WTC11 (cell line): ENCODE measurements at regions not wholly inside any gene's neighbourhood (a gene's known extent, or its start where the extent isn't known, plus 50 kb on each side); places are given as distances from the start of the nearest gene placed in this dataset.

Experiments
- ATAC-seq: fragments of 200-7000 bp; cut with Tn5 transposase; 2 replicates; pipeline ENCODE4 v1.10.0; 2021; ENCODE audit warnings: mild to moderate bottlenecking, moderate library complexity
- CTCF ChIA-PET: fragments of 300-600 bp; sonication (Branson Sonifier 250); formaldehyde crosslinking; loops from one replicate; lab custom pipeline; 2021; ENCODE audit warnings: antibody characterized with exemption; lab: Charles Lee
- POLR2A ChIA-PET: fragments of 350-600 bp; sonication (Branson Sonifier 250); formaldehyde crosslinking; loops from one replicate; lab custom pipeline; 2021; ENCODE audit warnings: antibody characterized with exemption; lab: Charles Lee
- DNase-seq: peaks from one replicate; pipeline ENCODE4 v3.0.0; 2021; ENCODE audit warnings: low spot score
- H3K27ac Mint-ChIP-seq: 2 replicates; pipeline ENCODE4 v1.8.0; 2021; ENCODE audit warnings: mixed read lengths
- H3K27me3 Mint-ChIP-seq: 2 replicates; pipeline ENCODE4 v1.8.0; 2021; ENCODE audit warnings: low read depth, mild to moderate bottlenecking, moderate library complexity, mixed read lengths
- H3K36me3 Mint-ChIP-seq: 2 replicates; pipeline ENCODE4 v1.8.0; 2021; ENCODE audit warnings: mixed read lengths
- H3K4me1 Mint-ChIP-seq: 2 replicates; pipeline ENCODE4 v1.8.0; 2022; ENCODE audit warnings: mixed read lengths
- H3K4me3 Mint-ChIP-seq: 2 replicates; pipeline ENCODE4 v1.8.0; 2021; ENCODE audit warnings: mild to moderate bottlenecking, moderate library complexity, mixed read lengths
- H3K9me3 Mint-ChIP-seq: 2 replicates; pipeline ENCODE4 v1.8.0; 2021; ENCODE audit warnings: mixed read lengths
- EMX1 ChIP-seq: fragments of 250-450 bp; sonication (Bioruptor Pico); IDR thresholded peaks from 2 replicates; pipeline ENCODE4 v1.8.0; 2021; ENCODE audit warnings: mild to moderate bottlenecking
- ESRRA ChIP-seq: sonication (generic); formaldehyde crosslinking; IDR thresholded peaks from 2 replicates; pipeline ENCODE4 v1.8.1; 2022; ENCODE audit warnings: mild to moderate bottlenecking, missing genetic modification reagents, borderline replicate concordance
- ETV6 ChIP-seq: sonication (generic); formaldehyde crosslinking; IDR thresholded peaks from 2 replicates; pipeline ENCODE4 v1.8.1; 2022; ENCODE audit warnings: mild to moderate bottlenecking, missing genetic modification reagents
- FOXJ3 ChIP-seq: sonication (generic); formaldehyde crosslinking; IDR thresholded peaks from 2 replicates; pipeline ENCODE4 v1.9.0; 2021; ENCODE audit warnings: missing genetic modification reagents, mild to moderate bottlenecking, borderline replicate concordance
- RORB ChIP-seq: fragments of 250-450 bp; sonication (Bioruptor Pico); IDR thresholded peaks from 2 replicates; pipeline ENCODE4 v1.9.0; 2021; ENCODE audit warnings: mild to moderate bottlenecking
- SMAD4 ChIP-seq: sonication (generic); formaldehyde crosslinking; IDR thresholded peaks from 2 replicates; pipeline ENCODE4 v1.8.0; 2022; ENCODE audit warnings: mild to moderate bottlenecking, missing genetic modification reagents
- SOX15 ChIP-seq: fragments of 250-450 bp; sonication (Bioruptor Pico); IDR thresholded peaks from 2 replicates; pipeline ENCODE4 v1.9.0; 2021; ENCODE audit warnings: mild to moderate bottlenecking
- TEAD4 ChIP-seq: sonication (generic); formaldehyde crosslinking; IDR thresholded peaks from 2 replicates; pipeline ENCODE4 v1.8.0; 2022; ENCODE audit warnings: mild to moderate bottlenecking, missing genetic modification reagents
- ZNF219 ChIP-seq: sonication (generic); formaldehyde crosslinking; IDR thresholded peaks from 2 replicates; pipeline ENCODE4 v1.8.0; 2023; ENCODE audit warnings: missing genetic modification reagents, mild to moderate bottlenecking, borderline replicate concordance
- ZNF671 ChIP-seq: fragments of 250-450 bp; sonication (Bioruptor Pico); IDR thresholded peaks from 2 replicates; pipeline ENCODE4 v1.8.0; 2021; ENCODE audit warnings: mild to moderate bottlenecking
- TF ChIP-seq, protein P1 (sequence below): sonication (generic); formaldehyde crosslinking; IDR thresholded peaks from 2 replicates; pipeline ENCODE4 v1.8.0; 2023; ENCODE audit warnings: missing genetic modification reagents, mild to moderate bottlenecking, borderline replicate concordance
- TF ChIP-seq, protein P2 (sequence below): sonication (generic); formaldehyde crosslinking; IDR thresholded peaks from 2 replicates; pipeline ENCODE4 v1.8.0; 2022; ENCODE audit warnings: mild to moderate bottlenecking, missing genetic modification reagents
- TF ChIP-seq, protein P3 (sequence below): sonication (generic); formaldehyde crosslinking; IDR thresholded peaks from 2 replicates; pipeline ENCODE4 v1.8.1; 2023; ENCODE audit warnings: mild to moderate bottlenecking, missing genetic modification reagents
- TF ChIP-seq, protein P4 (sequence below): sonication (generic); formaldehyde crosslinking; IDR thresholded peaks from 2 replicates; pipeline ENCODE4 v1.8.1; 2022; ENCODE audit warnings: low read depth, mild to moderate bottlenecking, moderate library complexity, missing genetic modification reagents, borderline replicate concordance
- TF ChIP-seq, protein P5 (sequence below): fragments of 250-450 bp; sonication (Bioruptor Pico); IDR thresholded peaks from 2 replicates; pipeline ENCODE4 v1.8.0; 2021; ENCODE audit warnings: mild to moderate bottlenecking
- TF ChIP-seq, protein P6 (sequence below): sonication (generic); formaldehyde crosslinking; IDR thresholded peaks from 2 replicates; pipeline ENCODE4 v1.8.1; 2022; ENCODE audit warnings: mild to moderate bottlenecking, missing genetic modification reagents, moderate library complexity, borderline replicate concordance
- TF ChIP-seq, protein P7 (sequence below): fragments of 250-450 bp; sonication (Bioruptor Pico); IDR thresholded peaks from 2 replicates; pipeline ENCODE4 v1.9.0; 2021; ENCODE audit warnings: mild to moderate bottlenecking

DNA sequence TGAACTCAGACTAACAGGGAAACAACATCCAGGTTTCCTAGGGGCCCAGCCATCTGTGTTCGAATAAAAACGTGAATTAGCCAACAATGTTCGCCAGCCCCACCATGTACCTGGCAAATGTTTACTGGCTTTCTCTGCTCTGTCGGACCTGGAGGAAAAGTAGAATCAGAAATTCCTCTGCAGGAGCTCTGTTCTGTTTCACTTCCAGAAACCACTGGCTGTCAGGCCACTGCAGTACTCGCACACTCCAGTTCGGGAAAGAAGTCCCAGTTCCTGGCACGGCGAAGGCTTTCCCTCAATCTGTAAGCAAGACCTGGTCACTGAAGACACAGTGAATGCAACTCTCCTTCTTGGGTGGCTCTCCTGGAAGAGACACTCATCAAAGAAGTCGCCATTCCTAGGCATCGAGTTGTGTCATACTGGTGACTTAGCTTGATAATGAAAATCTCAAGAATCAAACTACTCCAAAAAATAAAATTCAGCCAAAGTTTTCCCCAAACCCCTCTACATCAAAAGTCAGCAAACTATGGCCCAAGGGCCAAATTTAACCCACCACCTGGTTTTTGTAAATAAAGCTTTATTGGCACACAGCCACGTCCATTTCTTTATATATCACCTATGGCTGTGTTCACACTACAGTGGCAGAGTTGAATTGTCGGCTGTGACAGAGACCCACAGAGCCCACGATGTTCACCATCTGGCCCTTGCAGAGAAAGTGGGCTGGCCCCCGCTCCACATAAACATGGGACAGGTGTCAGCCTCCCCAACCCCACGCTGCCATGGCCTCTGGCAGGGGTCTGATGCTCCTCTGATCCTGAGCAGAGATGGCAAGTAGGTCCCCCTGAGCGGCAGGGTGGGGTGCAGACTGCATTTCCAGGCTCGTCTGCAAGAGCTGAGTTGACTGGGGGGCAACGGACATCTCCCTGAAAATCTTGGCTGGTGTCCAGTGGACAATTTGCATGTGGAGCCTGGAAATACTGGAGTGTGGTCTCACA is 189.2 kb upstream of the DIO3 start:
- Mint-ChIP-seq H3K9me3 (no peaks in the 10 kb centered on the region), H3K36me3 (no peaks in the 10 kb centered on the region), H3K27me3 (no peaks in the 10 kb centered on the region), H3K27ac (no peak overlapping the region), H3K4me3 (no peak overlapping the region), H3K4me1 (peaks cover 10% of the 10 kb centered on the region)
- ChIA-PET POLR2A (no interaction called here), CTCF (no interaction called here)
- TF ChIP-seq RORB (CRISPR knock-in tag) (no peak), TEAD4 (CRISPR knock-in tag) (no peak), ZNF219 (CRISPR knock-in tag) (no peak), EMX1 (CRISPR knock-in tag) (no peak), SMAD4 (CRISPR knock-in tag) (no peak), ETV6 (CRISPR knock-in tag) (no peak)
- TF ChIP-seq, protein P1, sequence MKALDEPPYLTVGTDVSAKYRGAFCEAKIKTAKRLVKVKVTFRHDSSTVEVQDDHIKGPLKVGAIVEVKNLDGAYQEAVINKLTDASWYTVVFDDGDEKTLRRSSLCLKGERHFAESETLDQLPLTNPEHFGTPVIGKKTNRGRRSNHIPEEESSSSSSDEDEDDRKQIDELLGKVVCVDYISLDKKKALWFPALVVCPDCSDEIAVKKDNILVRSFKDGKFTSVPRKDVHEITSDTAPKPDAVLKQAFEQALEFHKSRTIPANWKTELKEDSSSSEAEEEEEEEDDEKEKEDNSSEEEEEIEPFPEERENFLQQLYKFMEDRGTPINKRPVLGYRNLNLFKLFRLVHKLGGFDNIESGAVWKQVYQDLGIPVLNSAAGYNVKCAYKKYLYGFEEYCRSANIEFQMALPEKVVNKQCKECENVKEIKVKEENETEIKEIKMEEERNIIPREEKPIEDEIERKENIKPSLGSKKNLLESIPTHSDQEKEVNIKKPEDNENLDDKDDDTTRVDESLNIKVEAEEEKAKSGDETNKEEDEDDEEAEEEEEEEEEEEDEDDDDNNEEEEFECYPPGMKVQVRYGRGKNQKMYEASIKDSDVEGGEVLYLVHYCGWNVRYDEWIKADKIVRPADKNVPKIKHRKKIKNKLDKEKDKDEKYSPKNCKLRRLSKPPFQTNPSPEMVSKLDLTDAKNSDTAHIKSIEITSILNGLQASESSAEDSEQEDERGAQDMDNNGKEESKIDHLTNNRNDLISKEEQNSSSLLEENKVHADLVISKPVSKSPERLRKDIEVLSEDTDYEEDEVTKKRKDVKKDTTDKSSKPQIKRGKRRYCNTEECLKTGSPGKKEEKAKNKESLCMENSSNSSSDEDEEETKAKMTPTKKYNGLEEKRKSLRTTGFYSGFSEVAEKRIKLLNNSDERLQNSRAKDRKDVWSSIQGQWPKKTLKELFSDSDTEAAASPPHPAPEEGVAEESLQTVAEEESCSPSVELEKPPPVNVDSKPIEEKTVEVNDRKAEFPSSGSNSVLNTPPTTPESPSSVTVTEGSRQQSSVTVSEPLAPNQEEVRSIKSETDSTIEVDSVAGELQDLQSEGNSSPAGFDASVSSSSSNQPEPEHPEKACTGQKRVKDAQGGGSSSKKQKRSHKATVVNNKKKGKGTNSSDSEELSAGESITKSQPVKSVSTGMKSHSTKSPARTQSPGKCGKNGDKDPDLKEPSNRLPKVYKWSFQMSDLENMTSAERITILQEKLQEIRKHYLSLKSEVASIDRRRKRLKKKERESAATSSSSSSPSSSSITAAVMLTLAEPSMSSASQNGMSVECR, result no peak
- TF ChIP-seq, protein P2, sequence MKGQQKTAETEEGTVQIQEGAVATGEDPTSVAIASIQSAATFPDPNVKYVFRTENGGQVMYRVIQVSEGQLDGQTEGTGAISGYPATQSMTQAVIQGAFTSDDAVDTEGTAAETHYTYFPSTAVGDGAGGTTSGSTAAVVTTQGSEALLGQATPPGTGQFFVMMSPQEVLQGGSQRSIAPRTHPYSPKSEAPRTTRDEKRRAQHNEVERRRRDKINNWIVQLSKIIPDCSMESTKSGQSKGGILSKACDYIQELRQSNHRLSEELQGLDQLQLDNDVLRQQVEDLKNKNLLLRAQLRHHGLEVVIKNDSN (CRISPR knock-in tag), result no peak
- TF ChIP-seq, protein P3, sequence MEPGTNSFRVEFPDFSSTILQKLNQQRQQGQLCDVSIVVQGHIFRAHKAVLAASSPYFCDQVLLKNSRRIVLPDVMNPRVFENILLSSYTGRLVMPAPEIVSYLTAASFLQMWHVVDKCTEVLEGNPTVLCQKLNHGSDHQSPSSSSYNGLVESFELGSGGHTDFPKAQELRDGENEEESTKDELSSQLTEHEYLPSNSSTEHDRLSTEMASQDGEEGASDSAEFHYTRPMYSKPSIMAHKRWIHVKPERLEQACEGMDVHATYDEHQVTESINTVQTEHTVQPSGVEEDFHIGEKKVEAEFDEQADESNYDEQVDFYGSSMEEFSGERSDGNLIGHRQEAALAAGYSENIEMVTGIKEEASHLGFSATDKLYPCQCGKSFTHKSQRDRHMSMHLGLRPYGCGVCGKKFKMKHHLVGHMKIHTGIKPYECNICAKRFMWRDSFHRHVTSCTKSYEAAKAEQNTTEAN, result no peak
- DNase-seq (no peak), ATAC-seq (no peak)

DNA sequence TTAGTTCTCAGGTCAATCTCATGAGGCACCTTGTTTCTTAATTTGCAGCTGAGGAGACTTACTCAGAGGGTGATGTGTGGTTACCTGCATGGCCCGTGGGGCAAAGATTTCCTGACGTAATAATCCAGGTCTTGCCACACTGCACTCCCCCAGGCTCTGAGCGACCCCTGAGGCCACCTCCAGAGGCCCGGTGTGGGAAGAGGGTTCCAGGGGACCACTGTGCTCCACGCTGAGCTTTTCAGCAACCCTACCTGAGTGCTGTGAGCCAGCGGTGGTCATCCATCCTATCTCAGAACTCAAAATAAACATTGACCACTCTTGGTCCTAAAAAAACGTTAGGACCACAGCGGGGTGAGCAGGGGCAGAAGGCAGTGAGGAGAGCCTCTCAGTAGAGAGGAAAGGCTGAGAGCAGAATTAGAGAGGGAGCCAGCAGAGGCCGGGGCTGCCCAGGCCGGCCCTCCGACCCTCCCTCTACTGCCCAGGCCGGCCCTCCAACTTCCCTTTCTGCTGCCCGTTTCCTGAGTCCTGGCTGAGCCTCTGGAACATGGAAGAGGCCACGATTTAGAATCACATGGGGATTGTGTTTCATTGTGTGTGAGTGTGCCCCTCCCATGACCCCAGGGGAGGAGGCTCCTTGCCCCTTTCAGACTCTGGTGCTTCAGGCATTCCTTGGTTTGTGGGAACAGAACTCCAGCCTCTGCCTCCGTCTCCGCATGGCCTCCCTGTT is 188.2 kb upstream of the DIO3 start:
- Mint-ChIP-seq H3K36me3 (no peaks in the 10 kb centered on the region), H3K27me3 (no peaks in the 10 kb centered on the region), H3K27ac (no peak overlapping the region), H3K9me3 (no peaks in the 10 kb centered on the region), H3K4me1 (peaks cover 2% of the 10 kb centered on the region), H3K4me3 (no peak overlapping the region)
- ATAC-seq, result no peak
- no peak for TF ChIP-seq SOX15 (CRISPR knock-in tag)
- TF ChIP-seq FOXJ3, result no peak
- CTCF ChIA-PET, result no interaction called here
- DNase-seq, result no peak
- POLR2A ChIA-PET, result no interaction called here

DNA sequence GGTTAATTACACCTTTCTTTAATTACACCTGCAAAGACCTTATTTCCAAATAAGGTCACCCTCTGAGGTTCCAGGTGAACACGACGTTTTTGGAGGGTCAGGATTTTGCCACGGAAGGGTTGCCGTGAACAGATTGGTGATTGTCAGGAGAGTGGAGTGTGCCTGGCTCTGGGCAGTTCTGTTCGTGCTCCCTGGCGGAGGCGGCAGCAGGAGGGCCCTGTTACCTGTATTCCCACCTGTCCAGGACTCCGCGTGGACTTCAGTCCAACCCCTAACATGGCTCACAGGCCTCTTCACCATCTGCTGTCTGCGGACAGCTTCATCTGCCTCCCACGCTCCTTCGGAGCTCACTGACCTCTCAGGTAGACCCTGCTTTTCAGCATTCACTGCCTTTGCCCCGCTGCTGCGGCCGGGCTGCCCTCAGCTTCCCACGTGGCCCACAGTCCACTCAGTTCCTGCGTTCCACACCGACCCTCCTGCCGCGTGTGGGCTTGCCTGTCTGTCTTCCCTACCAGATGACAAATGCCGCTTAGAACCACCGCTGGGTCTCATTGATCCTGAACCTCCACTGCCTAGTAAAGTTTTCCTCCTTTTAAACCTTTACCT is 187.5 kb upstream of the DIO3 start:
- ChIA-PET CTCF (no interaction called here), POLR2A (no interaction called here)
- no peaks in the 10 kb centered on the region for H3K4me1 Mint-ChIP-seq
- no peak overlapping the region for H3K4me3 Mint-ChIP-seq
- H3K36me3 Mint-ChIP-seq, result no peaks in the 10 kb centered on the region
- no peaks in the 10 kb centered on the region for H3K9me3 Mint-ChIP-seq
- ATAC-seq (no peak), DNase-seq (no peak)
- H3K27ac Mint-ChIP-seq, result no peak overlapping the region
- H3K27me3 Mint-ChIP-seq, result no peaks in the 10 kb centered on the region
- TF ChIP-seq RORB (CRISPR knock-in tag) (no peak), ESRRA (CRISPR knock-in tag) (no peak), ZNF671 (no peak)
- TF ChIP-seq, protein P4, sequence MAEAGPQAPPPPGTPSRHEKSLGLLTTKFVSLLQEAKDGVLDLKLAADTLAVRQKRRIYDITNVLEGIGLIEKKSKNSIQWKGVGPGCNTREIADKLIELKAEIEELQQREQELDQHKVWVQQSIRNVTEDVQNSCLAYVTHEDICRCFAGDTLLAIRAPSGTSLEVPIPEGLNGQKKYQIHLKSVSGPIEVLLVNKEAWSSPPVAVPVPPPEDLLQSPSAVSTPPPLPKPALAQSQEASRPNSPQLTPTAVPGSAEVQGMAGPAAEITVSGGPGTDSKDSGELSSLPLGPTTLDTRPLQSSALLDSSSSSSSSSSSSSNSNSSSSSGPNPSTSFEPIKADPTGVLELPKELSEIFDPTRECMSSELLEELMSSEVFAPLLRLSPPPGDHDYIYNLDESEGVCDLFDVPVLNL (CRISPR knock-in tag), result no peak
- TF ChIP-seq, protein P5, sequence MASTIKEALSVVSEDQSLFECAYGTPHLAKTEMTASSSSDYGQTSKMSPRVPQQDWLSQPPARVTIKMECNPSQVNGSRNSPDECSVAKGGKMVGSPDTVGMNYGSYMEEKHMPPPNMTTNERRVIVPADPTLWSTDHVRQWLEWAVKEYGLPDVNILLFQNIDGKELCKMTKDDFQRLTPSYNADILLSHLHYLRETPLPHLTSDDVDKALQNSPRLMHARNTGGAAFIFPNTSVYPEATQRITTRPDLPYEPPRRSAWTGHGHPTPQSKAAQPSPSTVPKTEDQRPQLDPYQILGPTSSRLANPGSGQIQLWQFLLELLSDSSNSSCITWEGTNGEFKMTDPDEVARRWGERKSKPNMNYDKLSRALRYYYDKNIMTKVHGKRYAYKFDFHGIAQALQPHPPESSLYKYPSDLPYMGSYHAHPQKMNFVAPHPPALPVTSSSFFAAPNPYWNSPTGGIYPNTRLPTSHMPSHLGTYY (CRISPR knock-in tag), result no peak
- TF ChIP-seq, protein P3, result no peak
- TF ChIP-seq, protein P6, sequence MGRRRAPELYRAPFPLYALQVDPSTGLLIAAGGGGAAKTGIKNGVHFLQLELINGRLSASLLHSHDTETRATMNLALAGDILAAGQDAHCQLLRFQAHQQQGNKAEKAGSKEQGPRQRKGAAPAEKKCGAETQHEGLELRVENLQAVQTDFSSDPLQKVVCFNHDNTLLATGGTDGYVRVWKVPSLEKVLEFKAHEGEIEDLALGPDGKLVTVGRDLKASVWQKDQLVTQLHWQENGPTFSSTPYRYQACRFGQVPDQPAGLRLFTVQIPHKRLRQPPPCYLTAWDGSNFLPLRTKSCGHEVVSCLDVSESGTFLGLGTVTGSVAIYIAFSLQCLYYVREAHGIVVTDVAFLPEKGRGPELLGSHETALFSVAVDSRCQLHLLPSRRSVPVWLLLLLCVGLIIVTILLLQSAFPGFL (CRISPR knock-in tag), result no peak
- TF ChIP-seq, protein P7, sequence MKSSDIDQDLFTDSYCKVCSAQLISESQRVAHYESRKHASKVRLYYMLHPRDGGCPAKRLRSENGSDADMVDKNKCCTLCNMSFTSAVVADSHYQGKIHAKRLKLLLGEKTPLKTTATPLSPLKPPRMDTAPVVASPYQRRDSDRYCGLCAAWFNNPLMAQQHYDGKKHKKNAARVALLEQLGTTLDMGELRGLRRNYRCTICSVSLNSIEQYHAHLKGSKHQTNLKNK (CRISPR knock-in tag), result no peak
